ENCODE measurements at regions not wholly inside any gene's neighbourhood (a gene's known extent, or its start where the extent isn't known, plus 50 kb on each side); places are given as distances from the start of the nearest gene placed in this dataset.

GRCh38 chr3:70580021-70580420 lies 267.6 kb upstream of the MDFIC2 start:
- TF ChIP-seq EZH2 (IDR thresholded peaks at IDR 0.05; ENCODE audit: borderline replicate concordance, low read depth, low read length, poor library complexity, severe bottlenecking) (no peak), CTCF (conservative IDR thresholded peaks at IDR 0.05; ENCODE audit: low read depth, low read length) (no peak)
